Left ventricle myocardium inferior (tissue), 1 donor: ENCODE measurements at regions not wholly inside any gene's neighbourhood (a gene's known extent, or its start where the extent isn't known, plus 50 kb on each side); places are given as distances from the start of the nearest gene placed in this dataset.
"Not testable (repeated sequence)": the region's sequence is repeated elsewhere in the genome, so short reads cannot be mapped to it uniquely, and the experiment has no call there.

ENCODE experiments used
- DNase-seq: peaks from one replicate; pipeline ENCODE4 v3.0.0-alpha.2; 2020
- H3K27ac ChIP-seq: fragments of 200-600 bp; replicated peaks from 2 replicates; pipeline ENCODE4 v1.8.0; 2021
- H3K27me3 ChIP-seq: fragments of 200-600 bp; 2 replicates; pipeline ENCODE4 v1.8.0; 2021; ENCODE audit warnings: low read depth
- H3K36me3 ChIP-seq: fragments of 200-600 bp; 2 replicates; pipeline ENCODE4 v1.8.0; 2021
- H3K4me1 ChIP-seq: fragments of 200-600 bp; 2 replicates; pipeline ENCODE4 v1.8.0; 2021
- H3K4me3 ChIP-seq: fragments of 200-600 bp; 2 replicates; pipeline ENCODE4 v1.8.0; 2021; ENCODE audit warnings: mild to moderate bottlenecking, moderate library complexity
- H3K9me3 ChIP-seq: fragments of 200-600 bp; replicated peaks from 2 replicates; pipeline ENCODE4 v1.8.0; 2021
- intact Hi-C: fragments of 100-400 bp; cut with micrococcal nuclease; formaldehyde crosslinking; loops from one replicate; pipeline ENCODE4 v1.11.0; 2022
- TF ChIP-seq, protein P1 (sequence below): fragments of 200-600 bp; IDR thresholded peaks from 2 replicates; pipeline ENCODE4 v1.8.0; 2021; ENCODE audit warnings: antibody characterized with exemption, mild to moderate bottlenecking, borderline replicate concordance
- donor health status: DM: no; HTN: yes; CAD: no; lungs with severe emphysema.

DNA sequence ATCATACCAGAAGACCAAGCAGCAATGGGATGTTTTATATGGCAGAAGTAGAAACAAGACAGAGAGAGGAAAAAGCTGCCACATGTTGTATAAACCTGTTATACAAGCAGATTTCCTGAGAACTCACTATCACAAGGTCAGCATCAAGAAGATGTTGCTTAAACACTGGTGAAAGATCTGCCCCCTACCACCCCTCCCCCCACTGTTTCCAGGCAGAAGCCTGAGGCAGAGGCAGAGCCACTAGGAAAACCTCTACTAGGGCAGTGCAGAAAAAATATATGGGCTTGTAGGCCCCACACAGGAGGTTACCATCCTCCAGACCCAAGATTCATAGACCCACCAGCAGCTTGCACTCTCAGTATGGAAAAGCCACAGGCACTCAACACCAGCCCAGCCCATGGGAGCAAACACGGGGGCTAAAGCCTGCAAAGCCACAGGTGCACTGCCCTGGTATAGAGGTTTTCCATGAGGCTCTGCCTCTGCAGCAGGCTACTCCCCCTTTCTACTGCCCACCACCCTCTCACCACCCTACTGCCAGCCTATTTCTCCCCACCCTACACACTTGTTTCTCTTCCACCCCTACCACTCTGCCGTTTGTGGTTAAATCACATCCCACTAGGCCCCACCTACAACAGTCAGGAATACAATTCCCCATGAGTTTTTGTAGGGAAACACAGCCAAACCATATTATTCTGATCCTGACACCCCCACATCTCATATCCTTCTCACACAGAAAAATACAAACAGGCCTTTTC is 274.2 kb downstream of the POTED start:
- H3K4me1 ChIP-seq, intact Hi-C loops, DNase-seq, H3K27ac ChIP-seq, H3K36me3 ChIP-seq, H3K27me3 ChIP-seq, H3K9me3 ChIP-seq, H3K4me3 ChIP-seq: not testable (repeated sequence)

DNA sequence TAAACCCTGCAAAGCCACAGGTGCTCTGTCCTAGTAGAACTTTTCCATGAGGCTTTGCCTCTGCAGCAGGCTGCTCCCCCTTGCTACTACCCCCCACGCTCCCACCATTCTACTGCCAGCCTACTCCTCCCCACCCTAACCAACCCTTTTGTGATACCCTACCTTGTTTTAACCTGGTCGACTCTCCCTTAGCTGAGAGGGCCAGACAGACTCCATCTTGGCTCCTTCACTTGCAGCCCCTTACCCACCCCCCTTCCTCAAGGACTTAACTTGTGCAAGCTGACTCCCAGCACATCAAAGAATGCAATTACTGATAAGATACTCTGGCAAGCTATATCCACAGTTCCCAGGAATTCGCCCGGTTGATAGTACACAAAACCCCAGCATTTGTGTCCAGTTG is 267.9 kb downstream of the POTED start:
- H3K27ac ChIP-seq, intact Hi-C loops, DNase-seq, H3K9me3 ChIP-seq, H3K36me3 ChIP-seq, H3K4me1 ChIP-seq, H3K4me3 ChIP-seq, H3K27me3 ChIP-seq: not testable (repeated sequence)

DNA sequence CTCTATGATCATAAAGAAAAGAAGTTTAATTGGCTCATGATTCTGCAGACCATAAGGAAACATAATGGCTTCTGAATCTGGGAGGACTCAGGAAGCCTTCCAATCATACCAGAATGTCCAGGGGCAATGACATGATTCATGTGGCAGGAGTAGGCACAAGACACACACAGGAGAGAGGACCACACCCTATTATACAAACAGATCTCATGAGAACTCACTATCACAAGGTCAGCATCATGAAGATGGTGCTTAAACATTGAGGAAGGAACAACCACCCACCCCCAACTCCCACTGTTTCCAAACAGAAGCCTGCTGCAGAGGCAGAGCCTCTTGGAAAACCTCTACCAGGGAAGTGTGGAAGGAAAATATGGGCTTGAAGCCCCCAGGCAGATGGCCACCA is 267.4 kb downstream of the POTED start:
- H3K4me3 ChIP-seq, intact Hi-C loops, H3K9me3 ChIP-seq, H3K36me3 ChIP-seq, DNase-seq, H3K27ac ChIP-seq, H3K27me3 ChIP-seq, H3K4me1 ChIP-seq: not testable (repeated sequence)

DNA sequence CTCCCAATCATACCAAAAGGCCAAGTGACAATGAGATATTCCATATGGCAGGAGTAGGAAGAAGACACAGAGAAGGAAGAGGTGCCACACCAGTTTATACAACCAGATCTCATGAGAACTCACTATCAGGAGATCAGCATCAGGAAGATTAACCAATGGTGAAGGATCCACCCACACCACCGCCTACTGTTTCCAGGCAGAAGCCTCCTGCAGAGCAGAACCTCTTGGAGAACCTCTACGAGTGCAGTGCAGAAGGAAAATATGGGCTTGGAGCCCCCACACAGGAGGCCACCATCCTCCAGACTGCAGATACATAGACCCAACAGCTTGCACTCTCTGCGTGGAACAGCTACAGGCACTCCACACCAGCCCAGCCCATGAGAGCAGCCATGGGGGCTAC is 264.4 kb downstream of the POTED start:
- intact Hi-C loops, DNase-seq, H3K9me3 ChIP-seq, H3K4me3 ChIP-seq, H3K27me3 ChIP-seq, H3K36me3 ChIP-seq, H3K27ac ChIP-seq, H3K4me1 ChIP-seq: not testable (repeated sequence)

DNA sequence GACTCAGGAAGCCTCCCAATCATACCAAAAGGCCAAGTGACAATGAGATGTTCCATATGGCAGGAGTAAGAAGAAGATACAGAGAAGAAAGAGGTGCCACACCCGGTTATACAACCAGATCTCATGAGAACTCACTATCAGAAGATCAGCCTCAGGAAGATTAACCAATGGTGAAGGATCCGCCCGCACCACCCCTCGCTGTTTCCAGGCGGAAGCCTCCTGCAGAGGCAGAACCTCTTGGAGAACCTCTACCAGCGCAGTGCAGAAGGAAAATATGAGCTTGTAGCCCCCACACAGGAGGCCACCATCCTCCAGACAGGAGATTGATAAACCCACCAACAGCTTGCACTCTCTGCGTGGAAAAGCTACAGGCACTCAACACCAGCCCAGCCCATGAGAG is 245.1 kb downstream of the POTED start:
- intact Hi-C loops, result no loop called here
- Histone ChIP-seq H3K36me3 (no peaks in the 10 kb centered on the region), H3K9me3 (no peaks in the 10 kb centered on the region), H3K27ac (no peak overlapping the region), H3K27me3 (no peaks in the 10 kb centered on the region), H3K4me3 (no peak overlapping the region), H3K4me1 (no peaks in the 10 kb centered on the region)
- TF ChIP-seq, protein P1, sequence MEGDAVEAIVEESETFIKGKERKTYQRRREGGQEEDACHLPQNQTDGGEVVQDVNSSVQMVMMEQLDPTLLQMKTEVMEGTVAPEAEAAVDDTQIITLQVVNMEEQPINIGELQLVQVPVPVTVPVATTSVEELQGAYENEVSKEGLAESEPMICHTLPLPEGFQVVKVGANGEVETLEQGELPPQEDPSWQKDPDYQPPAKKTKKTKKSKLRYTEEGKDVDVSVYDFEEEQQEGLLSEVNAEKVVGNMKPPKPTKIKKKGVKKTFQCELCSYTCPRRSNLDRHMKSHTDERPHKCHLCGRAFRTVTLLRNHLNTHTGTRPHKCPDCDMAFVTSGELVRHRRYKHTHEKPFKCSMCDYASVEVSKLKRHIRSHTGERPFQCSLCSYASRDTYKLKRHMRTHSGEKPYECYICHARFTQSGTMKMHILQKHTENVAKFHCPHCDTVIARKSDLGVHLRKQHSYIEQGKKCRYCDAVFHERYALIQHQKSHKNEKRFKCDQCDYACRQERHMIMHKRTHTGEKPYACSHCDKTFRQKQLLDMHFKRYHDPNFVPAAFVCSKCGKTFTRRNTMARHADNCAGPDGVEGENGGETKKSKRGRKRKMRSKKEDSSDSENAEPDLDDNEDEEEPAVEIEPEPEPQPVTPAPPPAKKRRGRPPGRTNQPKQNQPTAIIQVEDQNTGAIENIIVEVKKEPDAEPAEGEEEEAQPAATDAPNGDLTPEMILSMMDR, result no peak
- DNase-seq, result no peak

DNA sequence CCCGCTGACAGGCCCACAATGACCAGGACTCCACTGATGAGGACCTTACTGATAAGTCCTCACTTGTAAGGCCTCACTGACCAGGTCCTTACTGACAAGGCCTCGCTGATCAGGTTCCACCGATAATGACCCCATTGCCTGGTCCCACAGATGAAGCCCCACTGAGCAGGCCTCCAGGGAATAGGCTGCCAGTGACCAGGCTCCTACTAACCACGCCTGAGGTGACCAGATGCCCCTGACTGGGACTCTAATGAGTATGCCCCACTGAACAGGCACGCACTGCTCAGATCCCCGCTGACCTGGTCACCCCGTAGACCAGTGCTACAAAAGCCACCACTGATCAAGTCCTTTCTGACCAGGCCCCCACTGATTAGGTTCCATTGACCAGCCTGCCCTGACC is 241.2 kb downstream of the POTED start:
- H3K36me3 ChIP-seq, H3K27ac ChIP-seq, H3K9me3 ChIP-seq, DNase-seq, H3K27me3 ChIP-seq, intact Hi-C loops, H3K4me3 ChIP-seq, H3K4me1 ChIP-seq: not testable (repeated sequence)

DNA sequence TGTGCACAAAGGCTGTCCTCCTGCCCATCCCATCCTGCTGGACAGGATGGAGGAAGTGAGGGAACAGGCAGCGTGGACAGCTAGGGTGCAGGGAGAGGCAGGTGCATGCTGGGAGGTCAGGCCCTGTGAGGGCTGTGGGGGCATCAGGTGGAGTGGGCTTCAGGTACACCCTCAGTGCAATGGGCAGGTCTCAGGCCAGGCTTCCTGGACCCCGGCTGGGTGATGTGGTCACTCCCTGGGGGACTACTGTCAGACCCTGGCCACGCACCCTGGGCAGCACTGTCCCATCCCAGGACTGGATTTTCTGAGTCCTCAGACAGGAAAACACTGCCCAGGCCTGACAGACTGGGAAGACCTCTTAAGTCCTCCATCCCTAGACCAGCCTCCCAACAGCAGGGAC is 239.9 kb downstream of the POTED start:
- DNase-seq, H3K4me1 ChIP-seq, H3K9me3 ChIP-seq, intact Hi-C loops, H3K36me3 ChIP-seq, H3K27ac ChIP-seq, H3K4me3 ChIP-seq, H3K27me3 ChIP-seq: not testable (repeated sequence)

DNA sequence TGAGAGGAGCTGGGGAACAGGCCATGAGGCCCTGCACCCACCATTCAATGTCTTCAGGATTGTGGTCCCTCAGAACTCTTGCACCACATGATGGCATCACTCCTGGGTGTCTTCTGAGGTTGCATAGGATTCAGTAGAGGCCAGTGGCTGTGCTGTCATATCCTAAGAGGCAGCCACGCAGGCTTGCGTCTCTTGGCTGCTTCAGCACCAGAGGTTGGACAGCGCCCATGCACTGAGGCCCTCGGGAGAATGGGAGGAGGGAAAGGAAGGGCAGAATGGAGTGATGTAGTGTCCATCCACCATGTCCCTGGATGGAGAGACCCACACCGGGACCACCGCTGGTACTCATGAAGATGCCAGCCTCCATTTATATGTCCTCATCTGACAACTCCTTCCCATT is 237.1 kb downstream of the POTED start:
- H3K4me1 ChIP-seq, H3K4me3 ChIP-seq, DNase-seq, H3K9me3 ChIP-seq, H3K27me3 ChIP-seq, intact Hi-C loops, H3K27ac ChIP-seq, H3K36me3 ChIP-seq: not testable (repeated sequence)

DNA sequence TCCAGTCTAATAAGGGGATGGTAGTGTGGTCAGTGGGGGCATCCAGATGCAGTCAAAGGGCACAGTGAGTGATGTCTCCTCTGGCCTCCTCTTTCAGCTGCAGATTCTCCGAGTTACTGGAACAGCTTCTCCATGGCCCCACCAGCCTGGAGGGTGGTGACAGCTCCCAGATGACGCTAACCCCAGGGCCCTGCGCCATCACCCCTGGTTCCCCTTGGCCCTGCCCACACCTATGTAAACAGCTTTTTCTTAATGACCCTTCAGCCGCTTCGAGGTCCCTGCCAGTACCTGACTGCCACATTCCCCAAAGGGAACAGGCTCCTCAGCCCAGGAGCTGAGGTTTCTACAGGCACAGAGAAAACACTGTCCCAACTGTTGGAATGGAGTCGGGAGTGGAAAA is 235.0 kb downstream of the POTED start:
- intact Hi-C loops, result not testable (repeated sequence)

DNA sequence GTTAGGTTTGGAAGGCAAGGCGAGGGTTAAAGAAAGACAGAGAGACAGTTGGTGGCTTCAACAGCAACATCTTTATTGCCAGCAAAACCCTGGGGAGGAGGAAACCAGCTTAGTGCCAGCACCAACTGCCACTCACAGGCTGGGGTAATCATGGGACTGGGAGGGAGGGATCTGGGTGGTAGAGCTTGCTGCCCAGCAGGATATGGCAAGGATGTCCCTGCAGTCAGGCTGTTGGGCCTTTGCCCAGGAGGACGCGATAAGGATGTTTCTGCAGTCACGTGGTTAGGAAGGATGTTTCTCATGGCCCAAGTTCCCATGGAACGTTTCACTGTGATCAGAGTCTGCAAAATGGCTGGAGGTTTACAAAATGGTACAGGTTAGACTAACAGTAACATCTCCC is 233.5 kb downstream of the POTED start:
- H3K27ac ChIP-seq, H3K4me1 ChIP-seq, H3K27me3 ChIP-seq, H3K4me3 ChIP-seq, intact Hi-C loops, H3K36me3 ChIP-seq, DNase-seq: not testable (repeated sequence)
- H3K9me3 ChIP-seq, result peaks cover 16% of the 10 kb centered on the region

More for the DNA sequence above, 235.0 kb downstream of the POTED start:
- not testable (repeated sequence) for H3K9me3 ChIP-seq, H3K27me3 ChIP-seq, H3K36me3 ChIP-seq, H3K4me1 ChIP-seq, DNase-seq, H3K27ac ChIP-seq, H3K4me3 ChIP-seq

DNA sequence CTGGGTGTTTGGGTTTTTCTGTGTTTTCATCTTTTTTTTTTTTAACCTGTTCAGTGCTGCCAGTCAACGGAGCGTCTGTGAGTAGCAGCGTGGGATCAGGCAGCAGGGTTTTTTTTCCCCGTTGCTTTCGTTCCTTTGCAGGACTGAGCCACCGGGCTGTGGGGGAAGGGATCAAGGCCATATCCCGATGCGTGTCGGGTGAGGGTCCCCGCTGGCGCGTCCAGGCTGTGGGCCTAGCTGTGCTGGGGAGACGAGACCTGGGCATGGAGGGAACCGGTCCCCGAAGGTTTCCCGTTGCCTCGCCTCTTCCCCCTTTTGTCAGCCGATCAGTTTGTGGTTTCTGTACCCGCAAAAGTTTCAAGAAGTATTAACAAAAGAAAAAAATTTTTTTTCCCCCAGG is 218.1 kb downstream of the POTED start:
- H3K27ac ChIP-seq, H3K4me1 ChIP-seq, intact Hi-C loops: not testable (repeated sequence)

More for the DNA sequence above, 218.1 kb downstream of the POTED start:
- H3K9me3 ChIP-seq, H3K27me3 ChIP-seq, H3K36me3 ChIP-seq, DNase-seq, H3K4me3 ChIP-seq: not testable (repeated sequence)
